PC-3 (cell line): ENCODE measurements at regions not wholly inside any gene's neighbourhood (a gene's known extent, or its start where the extent isn't known, plus 50 kb on each side); places are given as distances from the start of the nearest gene placed in this dataset.

Experiments
- EZH2 ChIP-seq: fragments of 300-600 bp; sonication (generic); IDR thresholded peaks from one replicate; pipeline ENCODE4 v1.6.1; 2017; ENCODE audit warnings: antibody characterized with exemption, mild to moderate bottlenecking, low read length; ENCODE audit not compliant: unreplicated experiment
- TF ChIP-seq, protein P1 (sequence below): fragments of 300-600 bp; sonication (generic); conservative IDR thresholded peaks from 2 replicates; pipeline ENCODE4 v1.5.1; 2017; ENCODE audit warnings: antibody characterized with exemption, low read depth, mild to moderate bottlenecking, low read length

DNA sequence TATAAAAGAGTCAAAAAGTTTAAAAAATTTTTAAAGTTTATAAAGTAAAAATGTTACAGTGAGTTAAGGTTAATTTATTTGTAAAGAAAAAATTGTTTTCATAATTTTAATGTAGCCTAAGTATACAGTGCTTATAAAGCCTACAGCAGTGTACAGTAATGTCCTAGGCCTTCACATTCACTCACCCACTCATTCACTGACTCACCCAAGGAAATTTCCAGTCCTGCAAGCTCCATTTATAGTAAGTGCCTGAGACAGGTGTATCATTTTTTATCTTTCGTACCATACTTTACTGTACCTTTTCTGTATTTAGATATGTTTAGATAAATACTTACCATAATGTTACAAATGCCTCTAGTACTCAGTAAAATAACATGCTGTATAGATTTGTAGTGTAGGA lies 269.7 kb upstream of the PHF14 start:
- TF ChIP-seq, protein P1, sequence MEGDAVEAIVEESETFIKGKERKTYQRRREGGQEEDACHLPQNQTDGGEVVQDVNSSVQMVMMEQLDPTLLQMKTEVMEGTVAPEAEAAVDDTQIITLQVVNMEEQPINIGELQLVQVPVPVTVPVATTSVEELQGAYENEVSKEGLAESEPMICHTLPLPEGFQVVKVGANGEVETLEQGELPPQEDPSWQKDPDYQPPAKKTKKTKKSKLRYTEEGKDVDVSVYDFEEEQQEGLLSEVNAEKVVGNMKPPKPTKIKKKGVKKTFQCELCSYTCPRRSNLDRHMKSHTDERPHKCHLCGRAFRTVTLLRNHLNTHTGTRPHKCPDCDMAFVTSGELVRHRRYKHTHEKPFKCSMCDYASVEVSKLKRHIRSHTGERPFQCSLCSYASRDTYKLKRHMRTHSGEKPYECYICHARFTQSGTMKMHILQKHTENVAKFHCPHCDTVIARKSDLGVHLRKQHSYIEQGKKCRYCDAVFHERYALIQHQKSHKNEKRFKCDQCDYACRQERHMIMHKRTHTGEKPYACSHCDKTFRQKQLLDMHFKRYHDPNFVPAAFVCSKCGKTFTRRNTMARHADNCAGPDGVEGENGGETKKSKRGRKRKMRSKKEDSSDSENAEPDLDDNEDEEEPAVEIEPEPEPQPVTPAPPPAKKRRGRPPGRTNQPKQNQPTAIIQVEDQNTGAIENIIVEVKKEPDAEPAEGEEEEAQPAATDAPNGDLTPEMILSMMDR = no peak
- no peak for TF ChIP-seq EZH2
